ENCODE measurements at regions not wholly inside any gene's neighbourhood (a gene's known extent, or its start where the extent isn't known, plus 50 kb on each side); places are given as distances from the start of the nearest gene placed in this dataset.
A peak's percentile ranks its signal among the peaks of the same experiment; 100 is the strongest.

- H3K4me3 ChIP-seq = no peak overlapping the region
- ATAC-seq = no peak
- intact Hi-C loops (cut with micrococcal nuclease; ENCODE audit: unreplicated experiment) = no loop called here
- TF ChIP-seq CTCF (IDR thresholded peaks at IDR 0.05 in 2 of 3, conservative IDR thresholded peaks at IDR 0.05 in 1 of 3; ENCODE audit: control insufficient read depth in 2 of 3, extremely low read depth in 1 of 3, insufficient read depth in 1 of 3, low read depth in 3 of 3, low read length in 3 of 3) = 0 out of 6 replicates have a peak, but pooled peaks of 2 of the 3 experiments have one; percentile 3 to 10
- no peak for TF ChIP-seq YBX1 (IDR thresholded peaks at IDR 0.05)
- TF ChIP-seq NFXL1 (IDR thresholded peaks at IDR 0.05; ENCODE audit: borderline replicate concordance) = no peak
- WGBS (ENCODE audit: insufficient coverage, insufficient replicate concordance, low lambda C conversion rate, missing lambda C conversion rate) = 38% methylated on average over 5 of the region's 5 CpGs
- in situ Hi-C loops (cut with MboI) = no loop called here
- no peak for FAIRE-seq
- no peak for DNase-seq (ENCODE audit: low read depth, low spot score)
- no peak overlapping the region for H3K27ac ChIP-seq (ENCODE audit: control insufficient read depth, insufficient read depth)
- no peaks in the 10 kb centered on the region for H3K27me3 ChIP-seq (replicated peaks in 1 of 2; ENCODE audit: control insufficient read depth in 2 of 2, insufficient read depth in 2 of 2, low read length in 1 of 2)
- ChIA-PET CTCF (no interaction called here), SMC1A (ENCODE audit: uncharacterized antibody, unreplicated experiment) (interaction anchor here (0.8 kb wide), 2 partner anchors 8 to 10 kb away, joined by 3 to 4 read pairs; no protein-coding TSS in a partner anchor), RAD21 (ENCODE audit: unreplicated experiment) (no interaction called here), POLR2A (no interaction called here)
- H3K4me2 ChIP-seq (ENCODE audit: control insufficient read depth, insufficient read depth) = no peak overlapping the region
- no peaks in the 10 kb centered on the region for H4K20me1 ChIP-seq (ENCODE audit: control insufficient read depth, insufficient read depth)
- no peaks in the 10 kb centered on the region for H3K9me3 ChIP-seq (replicated peaks; ENCODE audit: control insufficient read depth, insufficient read depth, low read length)
- H2AFZ ChIP-seq (ENCODE audit: control insufficient read depth, low read depth, low read length) = no peak overlapping the region
- H3K4me1 ChIP-seq (ENCODE audit: control insufficient read depth, insufficient read depth, low read length) = no peaks in the 10 kb centered on the region
- no TSS peak for BruUV-seq (replicated peaks)
- no peaks in the 10 kb centered on the region for H3K36me3 ChIP-seq (ENCODE audit: control insufficient read depth in 2 of 2, insufficient read depth in 2 of 2, low read length in 1 of 2)
- H3K79me2 ChIP-seq (ENCODE audit: control insufficient read depth, insufficient read depth, low read length) = no peaks in the 10 kb centered on the region
- no peak overlapping the region for H3K9ac ChIP-seq (ENCODE audit: control insufficient read depth, insufficient read depth, low read length)
Measured at GRCh38 chr2:59932341-59932740, 621.1 kb downstream of the BCL11A start.

GRCh38 chr2:59930430-59930829, 623.0 kb downstream of the BCL11A start:
- no peak for TF ChIP-seq RELA (IDR thresholded peaks at IDR 0.05; ENCODE audit: borderline replicate concordance, partially characterized antibody)
- Histone ChIP-seq H3K4me3 (no peak overlapping the region), H3K9ac (ENCODE audit: control insufficient read depth, insufficient read depth, low read length) (no peak overlapping the region), H3K36me3 (ENCODE audit: control insufficient read depth in 2 of 2, insufficient read depth in 2 of 2, low read length in 1 of 2) (no peaks in the 10 kb centered on the region), H2AFZ (ENCODE audit: control insufficient read depth, low read depth, low read length) (no peak overlapping the region), H3K9me3 (replicated peaks; ENCODE audit: control insufficient read depth, insufficient read depth, low read length) (no peaks in the 10 kb centered on the region), H3K27ac (ENCODE audit: control insufficient read depth, insufficient read depth) (no peak overlapping the region), H3K79me2 (ENCODE audit: control insufficient read depth, insufficient read depth, low read length) (no peaks in the 10 kb centered on the region), H3K4me2 (ENCODE audit: control insufficient read depth, insufficient read depth) (no peak overlapping the region), H4K20me1 (ENCODE audit: control insufficient read depth, insufficient read depth) (no peaks in the 10 kb centered on the region), H3K4me1 (ENCODE audit: control insufficient read depth, insufficient read depth, low read length) (no peaks in the 10 kb centered on the region), H3K27me3 (replicated peaks in 1 of 2; ENCODE audit: control insufficient read depth in 2 of 2, insufficient read depth in 2 of 2, low read length in 1 of 2) (no peaks in the 10 kb centered on the region)
- no peak for DNase-seq (ENCODE audit: low read depth, low spot score)
- in situ Hi-C loops (cut with MboI) = no loop called here
- ChIA-PET CTCF (no interaction called here), RAD21 (ENCODE audit: unreplicated experiment) (no interaction called here), POLR2A (no interaction called here), SMC1A (ENCODE audit: uncharacterized antibody, unreplicated experiment) (no interaction called here)
- no peak for ATAC-seq
- intact Hi-C loops (cut with micrococcal nuclease; ENCODE audit: unreplicated experiment) = no loop called here
- FAIRE-seq = no peak
- 0% methylated on average over 4 of the region's 4 CpGs for WGBS (ENCODE audit: insufficient coverage, insufficient replicate concordance, low lambda C conversion rate, missing lambda C conversion rate)
- no TSS peak for BruUV-seq (replicated peaks)

Measured in GM12878 (cell line).